WI38 (cell line): ENCODE measurements at regions not wholly inside any gene's neighbourhood (a gene's known extent, or its start where the extent isn't known, plus 50 kb on each side); places are given as distances from the start of the nearest gene placed in this dataset.

Source experiments
- H3K4me3 ChIP-seq: 2 replicates; pipeline ENCODE4 v1.5.1; 2011; ENCODE audit warnings: low read depth, mild to moderate bottlenecking, control low read depth, low read length
- TF ChIP-seq, protein P1 (sequence below): IDR thresholded peaks from 2 replicates; pipeline ENCODE4 v1.5.1; 2012; ENCODE audit warnings: low read depth, mild to moderate bottlenecking, control low read depth, low read length

DNA sequence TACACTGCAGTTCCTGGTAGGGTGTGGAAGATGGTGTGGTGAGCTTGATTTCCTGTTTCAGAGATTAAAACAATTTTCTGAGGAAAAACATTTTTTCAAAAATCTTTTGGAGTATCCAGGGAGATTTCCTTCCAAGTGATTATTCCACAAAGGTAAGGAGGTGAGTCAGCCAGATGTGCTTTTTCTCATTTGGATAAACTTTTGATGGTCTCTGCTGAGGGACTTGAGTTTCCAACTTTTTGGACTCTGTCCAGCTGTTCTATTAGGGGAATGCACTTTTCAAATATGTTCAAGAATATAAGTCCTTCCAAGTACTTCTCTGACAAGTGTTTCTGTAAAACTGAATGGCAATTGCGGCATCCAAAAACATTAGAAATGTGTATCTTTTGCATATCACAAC is 628.8 kb upstream of the ADAMTS5 start:
- TF ChIP-seq, protein P1, sequence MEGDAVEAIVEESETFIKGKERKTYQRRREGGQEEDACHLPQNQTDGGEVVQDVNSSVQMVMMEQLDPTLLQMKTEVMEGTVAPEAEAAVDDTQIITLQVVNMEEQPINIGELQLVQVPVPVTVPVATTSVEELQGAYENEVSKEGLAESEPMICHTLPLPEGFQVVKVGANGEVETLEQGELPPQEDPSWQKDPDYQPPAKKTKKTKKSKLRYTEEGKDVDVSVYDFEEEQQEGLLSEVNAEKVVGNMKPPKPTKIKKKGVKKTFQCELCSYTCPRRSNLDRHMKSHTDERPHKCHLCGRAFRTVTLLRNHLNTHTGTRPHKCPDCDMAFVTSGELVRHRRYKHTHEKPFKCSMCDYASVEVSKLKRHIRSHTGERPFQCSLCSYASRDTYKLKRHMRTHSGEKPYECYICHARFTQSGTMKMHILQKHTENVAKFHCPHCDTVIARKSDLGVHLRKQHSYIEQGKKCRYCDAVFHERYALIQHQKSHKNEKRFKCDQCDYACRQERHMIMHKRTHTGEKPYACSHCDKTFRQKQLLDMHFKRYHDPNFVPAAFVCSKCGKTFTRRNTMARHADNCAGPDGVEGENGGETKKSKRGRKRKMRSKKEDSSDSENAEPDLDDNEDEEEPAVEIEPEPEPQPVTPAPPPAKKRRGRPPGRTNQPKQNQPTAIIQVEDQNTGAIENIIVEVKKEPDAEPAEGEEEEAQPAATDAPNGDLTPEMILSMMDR = no peak
- no peak overlapping the region for H3K4me3 ChIP-seq

DNA sequence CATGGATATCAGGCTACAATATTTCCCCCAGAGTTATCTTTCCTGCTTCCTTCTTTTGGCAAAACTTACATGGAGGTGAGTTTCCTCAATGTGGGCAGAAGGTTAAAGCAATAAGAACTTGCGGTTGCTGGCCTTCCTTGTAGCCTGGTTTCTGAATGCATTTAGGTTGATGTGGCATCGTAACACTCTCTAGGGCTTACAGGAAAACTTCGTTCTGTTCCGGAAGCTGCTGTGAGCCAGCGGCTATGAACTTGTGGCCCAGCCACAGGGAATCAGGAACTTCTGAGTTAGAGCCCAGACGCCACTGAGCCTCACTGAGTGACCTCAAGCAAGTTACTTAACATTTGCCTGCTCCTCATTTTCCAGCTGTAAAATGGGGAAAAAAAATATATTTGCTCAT is 623.4 kb upstream of the ADAMTS5 start:
- TF ChIP-seq, protein P1 = no peak
- no peak overlapping the region for H3K4me3 ChIP-seq

DNA sequence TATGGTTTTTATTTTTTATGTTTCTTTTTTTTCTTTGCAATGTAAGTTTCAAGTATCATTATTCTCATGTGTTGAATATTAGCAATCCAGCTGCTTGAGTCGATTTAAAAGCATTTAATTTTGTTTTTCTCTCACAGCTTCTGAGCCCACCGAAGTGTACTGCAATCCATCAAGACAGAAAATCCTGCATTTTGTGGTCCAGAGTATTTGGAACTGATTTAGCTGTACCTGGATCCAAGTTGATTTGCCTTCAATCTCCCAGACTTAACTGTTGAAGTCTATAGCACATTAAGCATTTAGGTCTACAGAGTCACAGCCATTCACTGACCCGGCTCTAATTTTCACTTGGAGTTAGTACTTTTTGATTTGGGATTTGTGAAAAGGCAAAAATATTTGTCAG is 622.9 kb upstream of the ADAMTS5 start:
- no peak overlapping the region for H3K4me3 ChIP-seq

DNA sequence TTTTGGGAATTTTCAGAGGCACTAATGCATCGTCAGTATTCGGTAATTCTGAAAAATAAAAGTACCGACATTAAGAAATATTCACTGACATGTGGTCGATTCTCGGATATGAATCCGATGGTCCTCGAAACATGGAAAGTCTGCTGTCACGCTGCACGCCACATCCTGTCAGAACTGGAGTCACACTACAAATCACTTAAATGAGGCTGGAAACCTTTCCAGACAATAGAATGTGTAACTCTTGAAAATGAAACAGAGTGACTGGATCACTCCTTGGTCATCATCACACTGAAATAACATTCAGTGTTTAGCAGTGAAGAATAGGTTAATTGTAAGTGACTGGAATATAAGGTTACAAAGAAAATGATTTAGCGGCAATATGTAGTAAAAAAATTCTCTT is 620.1 kb upstream of the ADAMTS5 start:
- TF ChIP-seq, protein P1 = no peak
- no peak overlapping the region for H3K4me3 ChIP-seq

More for the DNA sequence above, 622.9 kb upstream of the ADAMTS5 start:
- TF ChIP-seq, protein P1 = no peak

DNA sequence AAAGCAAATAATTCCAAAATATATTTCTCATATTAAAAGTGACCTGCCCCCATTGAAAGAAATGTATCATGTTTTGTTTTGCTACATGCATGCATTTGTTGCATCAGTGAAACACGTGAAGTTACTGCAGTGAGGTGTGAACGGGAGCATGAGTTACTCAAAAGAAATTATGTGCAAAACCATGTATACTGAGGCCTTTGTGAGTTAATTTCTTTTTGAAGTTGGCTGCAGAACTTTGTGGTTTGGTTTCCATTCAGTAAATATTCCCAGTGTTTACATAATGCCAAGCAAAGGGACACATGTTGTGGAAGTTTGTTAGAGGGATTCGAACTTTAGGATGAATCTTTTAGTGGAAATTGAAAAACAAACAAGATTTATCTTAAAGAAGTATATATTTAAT is 619.4 kb upstream of the ADAMTS5 start:
- TF ChIP-seq, protein P1 = no peak
- no peak overlapping the region for H3K4me3 ChIP-seq

DNA sequence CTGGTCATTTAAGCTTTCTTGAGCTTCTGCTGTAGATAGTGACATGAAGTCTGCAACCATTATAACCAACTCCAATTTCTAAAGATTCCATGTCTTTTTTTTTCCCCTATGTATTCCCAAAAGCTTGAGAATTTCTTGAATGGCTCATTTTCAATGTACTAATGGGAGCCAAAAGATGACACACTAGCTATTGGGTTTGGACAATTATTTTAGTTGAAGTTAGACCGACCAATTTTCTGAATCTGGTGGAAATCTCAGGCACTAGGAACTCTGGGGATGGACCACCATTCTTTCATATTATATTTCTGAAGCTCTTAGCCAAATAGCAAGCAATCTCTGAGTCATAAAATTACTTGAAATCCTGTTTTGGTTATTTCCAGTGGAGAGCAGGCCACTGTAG is 617.4 kb upstream of the ADAMTS5 start:
- TF ChIP-seq, protein P1 = no peak
- no peak overlapping the region for H3K4me3 ChIP-seq

DNA sequence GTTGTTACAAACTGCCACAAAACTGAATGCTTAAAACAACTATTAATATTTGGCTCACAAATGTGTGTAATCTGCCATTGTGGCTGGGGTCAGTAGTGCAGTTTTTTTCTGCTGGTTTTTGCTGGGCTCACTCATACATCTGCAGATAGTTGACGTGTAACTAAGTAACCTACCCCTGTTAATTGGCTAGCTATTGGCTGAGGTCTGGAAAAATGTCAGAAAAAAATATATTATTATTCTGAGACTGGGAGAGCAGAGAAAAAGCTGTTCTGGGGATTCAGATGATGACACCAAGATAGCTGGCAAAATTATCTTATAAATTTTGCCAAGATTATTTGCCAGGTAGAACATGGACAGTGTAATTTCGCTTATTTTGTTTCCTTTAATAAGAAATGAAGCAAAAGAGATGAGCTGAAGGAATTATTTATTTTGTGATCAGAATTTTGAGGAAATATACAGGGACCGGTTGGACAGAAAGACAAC is 616.1 kb upstream of the ADAMTS5 start:
- no peak overlapping the region for H3K4me3 ChIP-seq
- TF ChIP-seq, protein P1 = no peak
